ENCODE measurements at regions not wholly inside any gene's neighbourhood (a gene's known extent, or its start where the extent isn't known, plus 50 kb on each side); places are given as distances from the start of the nearest gene placed in this dataset.

DNA sequence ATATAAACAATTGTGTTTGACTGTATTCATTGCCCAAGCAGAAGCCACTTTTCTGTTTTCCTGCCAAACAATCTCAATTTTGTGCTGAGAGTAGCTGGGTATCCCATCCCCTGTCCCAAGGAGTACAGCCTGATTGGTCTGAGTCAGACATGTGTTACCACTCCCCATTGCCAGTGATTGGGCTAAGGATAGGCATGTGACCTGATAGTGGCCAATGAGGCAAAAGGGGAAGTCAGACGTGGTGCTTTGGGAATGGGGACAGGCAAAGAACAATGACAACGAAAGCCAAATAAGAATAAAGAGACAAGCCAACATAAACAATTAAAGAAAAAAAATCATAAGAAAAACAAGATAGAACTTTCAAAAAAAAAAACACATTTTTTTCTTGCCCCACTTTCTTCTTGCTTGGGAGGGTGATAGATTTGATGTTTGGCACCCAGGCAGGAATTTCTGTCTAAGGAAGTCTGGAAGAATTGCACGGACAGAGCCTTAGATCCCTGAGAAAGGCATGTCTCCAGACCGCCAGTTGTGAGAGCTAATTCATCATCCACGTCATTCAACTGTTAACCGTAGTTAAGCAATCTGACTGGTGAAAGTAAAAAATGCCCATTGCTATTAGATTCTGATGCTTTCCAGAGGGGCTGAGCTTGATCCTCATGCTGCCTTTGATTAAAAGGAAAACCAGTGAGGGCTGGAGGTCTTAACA, 626.6 kb upstream of the TMEM132C start:
- no peak for DNase-seq (ENCODE audit: low read depth in 4 of 4, low spot score in 2 of 4)

DNA sequence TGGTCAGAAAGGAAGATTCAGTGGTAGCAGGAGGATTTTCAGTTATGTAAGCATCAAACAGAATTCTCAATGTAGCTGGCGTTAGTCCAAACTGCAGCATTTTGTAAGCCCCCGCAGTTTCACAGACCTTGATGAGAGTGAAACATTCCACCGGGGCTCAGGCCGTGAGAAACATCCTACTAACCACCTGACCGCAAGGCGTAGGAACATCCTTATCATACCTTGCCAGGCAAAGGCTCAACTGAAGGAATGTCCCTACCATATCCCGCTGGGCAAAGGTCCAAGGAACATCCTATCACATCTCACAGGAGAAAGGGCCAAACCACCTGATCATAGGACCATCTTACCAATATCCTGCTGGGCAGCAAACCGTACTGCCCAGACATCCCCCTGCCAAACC, 624.8 kb upstream of the TMEM132C start:
- DNase-seq (ENCODE audit: low read depth in 4 of 4, low spot score in 2 of 4), result no peak

DNA sequence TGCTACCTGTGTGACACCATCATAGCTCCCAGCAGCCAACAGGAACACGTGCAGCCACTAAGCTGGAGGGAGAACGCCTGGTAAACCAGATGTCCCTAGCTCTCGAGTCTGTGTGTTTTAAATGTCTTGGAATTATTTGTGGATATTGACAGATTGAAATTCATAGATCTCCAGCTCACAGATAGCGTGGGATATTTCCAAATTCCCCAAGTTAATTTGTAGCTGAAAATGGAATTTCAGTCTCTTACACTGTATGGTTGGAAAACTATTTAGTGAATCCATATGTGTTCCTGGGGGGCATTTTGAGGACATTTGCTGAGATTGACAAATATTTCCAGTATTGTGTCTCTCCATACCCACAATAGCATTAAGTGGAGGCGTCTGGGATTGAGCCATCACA, 618.6 kb upstream of the TMEM132C start:
- DNase-seq (ENCODE audit: low read depth in 4 of 4, low spot score in 2 of 4), result no peak

DNA sequence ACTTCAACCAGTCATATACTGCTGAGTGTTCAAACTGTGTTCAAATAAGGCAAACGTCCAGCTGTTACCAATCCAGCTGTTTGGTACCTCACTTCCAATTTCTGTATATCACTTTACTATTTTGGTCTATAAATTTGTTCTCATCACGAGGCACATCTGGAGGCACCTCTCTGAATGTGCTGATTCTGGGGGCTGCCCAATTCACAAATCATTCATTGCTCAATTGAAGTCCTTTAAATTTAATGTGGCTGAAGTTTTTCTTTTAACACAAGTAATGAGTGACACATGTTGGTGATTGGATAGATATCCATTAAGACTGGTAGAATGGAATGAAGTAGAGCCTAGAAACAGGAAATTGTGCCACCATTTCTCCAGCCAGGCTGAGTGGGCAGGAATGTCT, 617.0 kb upstream of the TMEM132C start:
- no peak for DNase-seq (ENCODE audit: low read depth in 4 of 4, low spot score in 2 of 4)

DNA sequence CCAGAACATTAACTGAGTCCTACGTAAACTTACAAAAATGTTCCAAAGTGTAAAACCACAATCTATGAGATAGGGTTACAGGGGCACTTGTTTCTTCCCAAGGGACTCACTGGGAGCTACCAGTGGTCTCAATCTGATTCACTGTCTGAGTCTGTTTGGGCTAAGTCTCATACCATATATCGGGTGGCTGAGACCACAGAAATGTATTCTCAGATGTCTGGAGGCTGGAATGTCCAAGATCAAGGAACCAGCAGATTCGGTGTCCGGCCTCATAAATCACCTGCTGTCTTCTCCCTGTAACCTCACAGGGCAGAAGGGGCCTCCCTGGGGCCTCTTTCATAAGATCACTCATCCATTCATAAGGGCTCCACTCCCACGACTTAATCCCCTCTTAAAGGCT, 616.3 kb upstream of the TMEM132C start:
- DNase-seq (ENCODE audit: low read depth in 4 of 4, low spot score in 2 of 4), result no peak

DNA sequence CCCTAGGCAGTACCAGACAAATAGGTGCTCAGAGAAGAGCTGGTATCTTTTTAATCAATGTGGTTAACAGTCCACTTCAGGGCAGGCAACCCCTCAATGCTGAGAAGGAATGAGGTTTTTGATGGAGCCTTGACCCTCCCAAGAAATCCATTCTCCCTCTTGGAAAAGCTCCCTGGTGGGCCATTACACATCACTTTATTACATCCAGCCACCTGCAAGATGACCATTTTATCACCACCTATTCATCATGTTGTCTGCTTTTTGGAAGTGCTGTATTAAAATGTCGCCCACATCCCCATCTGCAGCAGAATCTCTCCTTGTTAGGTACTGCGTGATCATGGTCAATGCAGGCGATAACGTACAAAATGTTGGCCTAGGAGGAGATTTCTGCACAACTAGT, 614.7 kb upstream of the TMEM132C start:
- no peak for DNase-seq (ENCODE audit: low read depth in 4 of 4, low spot score in 2 of 4)

DNA sequence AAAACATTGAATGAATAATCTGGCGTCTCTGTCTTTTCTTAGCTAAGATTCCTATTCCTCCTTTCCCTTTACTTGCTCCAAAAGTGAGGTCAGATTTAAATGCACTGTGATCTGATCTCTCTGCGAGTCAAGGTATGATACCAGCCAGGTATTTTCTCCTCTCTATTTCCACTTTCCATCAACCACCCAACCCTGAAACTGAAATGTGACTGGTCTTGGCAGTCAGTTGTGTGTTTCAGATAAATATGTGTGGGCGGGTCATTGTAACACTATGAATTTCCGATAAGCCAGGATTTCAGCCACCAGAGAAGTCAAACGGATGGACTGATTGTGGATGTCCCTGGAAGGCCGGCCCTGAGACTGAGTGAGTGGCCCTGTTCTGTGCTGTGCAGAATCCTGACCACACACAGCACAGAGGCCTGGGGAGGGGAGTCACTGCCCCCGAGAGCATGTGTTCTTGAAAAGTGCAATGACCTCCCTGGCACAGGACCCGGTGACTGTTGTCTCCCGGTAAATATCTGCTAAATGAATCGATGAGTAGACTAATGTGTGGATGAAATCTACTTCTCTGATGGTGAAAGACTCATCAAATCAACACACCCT, 612.5 kb upstream of the TMEM132C start:
- DNase-seq (ENCODE audit: low read depth in 4 of 4, low spot score in 2 of 4), result no peak

DNA sequence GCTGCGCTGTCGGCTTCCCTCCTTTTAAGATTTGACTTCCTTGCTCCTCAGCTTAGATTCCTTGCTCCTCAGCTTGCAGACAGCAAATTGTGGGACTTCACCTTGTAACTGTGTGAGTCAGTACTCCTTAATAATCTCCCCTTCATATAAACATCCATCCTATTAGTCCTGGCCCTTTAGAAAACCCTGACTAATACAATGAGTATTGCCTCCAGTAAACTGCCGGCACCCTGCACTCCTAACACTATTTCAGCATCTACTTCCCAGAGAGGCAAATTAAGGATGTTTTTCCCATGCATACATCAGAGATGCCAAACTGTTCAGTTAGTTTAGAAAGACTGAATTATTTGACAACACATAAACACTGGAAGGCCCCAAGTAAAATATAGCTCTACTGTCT, 611.3 kb upstream of the TMEM132C start:
- no peak for DNase-seq (ENCODE audit: low read depth in 4 of 4, low spot score in 2 of 4)

DNA sequence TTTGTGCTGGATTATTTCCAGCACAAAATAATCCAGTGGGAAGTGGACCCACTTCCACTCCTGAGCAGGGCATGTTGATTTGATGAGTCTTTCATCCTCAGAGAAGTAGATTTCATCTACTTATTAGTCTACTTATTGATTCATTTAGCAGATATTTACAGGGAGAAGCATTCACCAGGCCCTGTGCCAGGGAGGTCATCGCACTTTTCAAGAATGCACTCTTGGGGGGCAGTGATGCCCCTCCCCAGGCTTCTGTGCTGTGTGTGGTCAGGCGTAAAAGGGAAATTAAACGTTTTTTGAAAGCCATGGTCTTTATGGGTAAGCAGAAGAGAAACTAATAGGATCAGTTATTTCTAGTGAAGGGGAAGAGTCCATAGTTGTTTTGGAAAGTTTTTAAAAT, 610.7 kb upstream of the TMEM132C start:
- no peak for DNase-seq (ENCODE audit: low read depth in 4 of 4, low spot score in 2 of 4)

DNA sequence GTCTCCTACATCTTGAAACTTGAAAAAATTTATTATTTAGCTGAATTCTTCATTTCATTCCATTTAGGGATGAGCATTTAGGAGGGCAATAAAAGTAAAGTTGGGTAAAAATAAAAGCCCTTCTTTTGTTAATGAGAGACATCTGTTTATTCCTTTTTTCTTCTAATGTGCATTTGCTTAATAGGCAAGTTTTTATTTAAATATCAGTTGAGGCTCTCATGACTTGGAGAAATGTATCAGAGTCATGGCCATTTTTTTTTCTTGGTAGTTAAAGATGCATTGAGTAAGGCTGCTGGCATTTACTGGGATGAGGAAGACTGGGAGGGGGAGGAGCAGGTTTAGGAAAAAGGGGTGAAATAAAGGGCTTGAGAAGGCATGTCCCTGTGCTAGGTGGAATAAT, 609.9 kb upstream of the TMEM132C start:
- DNase-seq (ENCODE audit: low read depth in 4 of 4, low spot score in 2 of 4), result no peak

DNA sequence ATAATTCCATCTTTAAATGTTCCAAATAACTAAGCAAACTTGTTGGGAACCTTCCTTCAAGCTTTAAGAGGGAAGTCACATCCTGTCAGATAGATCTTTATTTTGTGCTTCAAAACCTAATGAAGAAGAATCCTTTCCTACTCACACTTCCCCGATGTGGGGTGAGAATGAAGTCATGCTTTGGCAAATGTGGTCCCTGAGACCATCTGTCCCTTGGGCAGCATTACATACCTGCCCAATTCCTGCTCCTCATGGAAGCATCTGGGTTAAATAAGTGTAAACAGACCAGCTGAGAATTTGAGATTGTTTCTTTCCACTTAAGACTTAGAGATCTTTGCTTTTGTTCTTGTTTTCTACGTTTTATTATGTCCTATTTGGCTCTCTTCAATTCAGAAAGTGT, 606.0 kb upstream of the TMEM132C start:
- no peak for DNase-seq (ENCODE audit: low read depth in 4 of 4, low spot score in 2 of 4)

DNA sequence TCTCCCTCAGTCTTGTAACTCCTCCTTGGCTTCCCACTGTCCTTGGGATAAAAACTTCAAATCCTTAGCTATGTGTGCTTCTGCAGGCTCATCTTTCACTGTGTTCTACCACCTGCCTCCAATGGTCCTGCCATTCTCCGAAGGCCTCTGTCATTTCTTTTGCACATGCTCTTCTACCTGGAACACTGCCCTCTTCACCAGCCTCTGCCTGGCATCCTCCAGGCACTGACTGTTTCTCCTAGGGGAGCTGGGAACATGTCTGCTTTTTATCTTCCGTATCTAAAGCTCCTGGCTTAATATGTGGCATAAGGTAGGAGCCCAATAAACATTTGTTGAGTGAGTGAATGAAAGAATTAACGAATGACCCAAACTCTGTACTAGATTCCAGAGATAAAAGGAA, 603.3 kb upstream of the TMEM132C start:
- DNase-seq (ENCODE audit: low read depth in 4 of 4, low spot score in 2 of 4), result no peak

DNA sequence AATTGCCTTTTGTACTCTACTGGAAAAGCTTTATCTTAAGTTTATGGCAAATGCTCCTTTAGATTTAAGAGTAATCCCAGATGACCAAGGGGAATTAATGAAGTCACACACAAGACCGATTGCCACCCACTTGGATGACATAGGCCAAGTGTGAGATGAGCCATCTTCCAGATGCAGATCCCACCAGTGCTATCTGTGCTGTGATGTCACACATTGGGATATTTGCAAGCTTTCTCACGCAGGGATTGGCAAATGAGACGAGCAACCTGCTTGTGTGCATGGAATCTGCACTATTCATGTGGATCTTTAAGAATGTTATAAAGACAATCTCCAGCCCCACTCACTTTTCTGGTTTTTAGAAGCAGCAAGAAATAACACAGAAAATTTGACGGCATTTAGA, 602.1 kb upstream of the TMEM132C start:
- no peak for DNase-seq (ENCODE audit: low read depth in 4 of 4, low spot score in 2 of 4)

DNA sequence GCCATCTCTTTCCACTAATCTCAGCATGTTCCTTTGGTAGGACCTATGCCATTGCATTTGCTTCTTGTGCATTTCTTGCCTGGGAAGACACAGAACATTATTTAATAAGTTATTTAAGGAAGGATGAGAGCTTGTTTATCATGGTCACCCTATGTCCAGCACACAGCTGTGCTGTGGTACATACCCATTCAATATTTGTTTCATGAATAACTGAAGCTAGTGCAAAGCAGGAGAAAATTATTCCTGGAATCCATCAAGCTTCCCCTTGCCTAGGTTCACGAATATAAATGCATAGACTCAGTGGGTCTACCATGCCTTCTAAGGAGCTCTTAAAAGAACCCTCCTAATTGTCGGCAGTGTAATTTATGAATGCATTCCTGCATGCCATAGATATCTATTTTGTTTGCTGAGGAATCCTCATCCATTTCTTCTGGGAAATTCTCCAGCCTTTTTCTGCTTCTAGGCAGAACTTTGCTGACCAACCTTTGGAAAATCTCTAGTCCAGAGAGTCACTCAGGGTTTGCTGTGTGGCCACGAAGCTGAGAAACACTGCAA, 599.8 kb upstream of the TMEM132C start:
- DNase-seq (ENCODE audit: low read depth in 4 of 4, low spot score in 2 of 4), result no peak

DNA sequence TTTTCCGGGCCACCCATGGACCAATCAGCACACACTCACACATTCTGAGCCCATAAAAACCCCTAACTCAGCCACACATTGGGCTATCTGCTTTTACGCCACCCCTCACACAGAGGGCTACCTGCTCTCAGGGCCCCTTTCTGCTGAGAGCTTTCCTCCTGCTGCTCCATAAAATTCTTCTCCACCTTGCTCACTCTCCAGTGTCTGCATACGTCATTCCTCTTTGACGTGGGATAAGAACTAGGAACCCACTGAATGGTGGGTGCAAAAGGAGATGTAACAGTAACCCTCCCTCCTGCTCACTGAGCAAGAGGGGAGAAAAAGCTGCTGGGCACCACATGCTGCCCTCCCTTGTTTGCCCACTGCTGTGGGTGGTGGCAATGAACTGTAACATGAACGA, 596.7 kb upstream of the TMEM132C start:
- DNase-seq (ENCODE audit: low read depth in 4 of 4, low spot score in 2 of 4), result no peak

DNA sequence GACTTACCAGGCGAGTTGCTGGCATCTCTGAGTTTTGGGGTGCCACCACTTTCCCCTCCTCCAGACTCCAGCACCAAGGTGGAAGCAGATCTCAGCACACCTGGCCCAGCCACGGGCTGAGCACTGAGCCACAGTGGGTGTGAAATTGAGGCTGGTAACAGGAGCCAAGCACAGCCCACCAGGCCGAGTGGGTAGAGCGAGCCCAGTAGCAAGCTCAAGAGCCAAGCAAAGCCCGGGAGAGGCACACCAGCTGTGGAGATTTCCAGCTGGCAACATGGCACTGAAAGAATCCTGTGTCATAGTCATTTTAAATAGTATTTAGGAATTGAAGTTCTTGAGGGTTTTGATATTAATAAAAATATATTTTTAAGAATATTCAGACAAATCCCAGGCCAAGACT, 596.2 kb upstream of the TMEM132C start:
- no peak for DNase-seq (ENCODE audit: low read depth in 4 of 4, low spot score in 2 of 4)

DNA sequence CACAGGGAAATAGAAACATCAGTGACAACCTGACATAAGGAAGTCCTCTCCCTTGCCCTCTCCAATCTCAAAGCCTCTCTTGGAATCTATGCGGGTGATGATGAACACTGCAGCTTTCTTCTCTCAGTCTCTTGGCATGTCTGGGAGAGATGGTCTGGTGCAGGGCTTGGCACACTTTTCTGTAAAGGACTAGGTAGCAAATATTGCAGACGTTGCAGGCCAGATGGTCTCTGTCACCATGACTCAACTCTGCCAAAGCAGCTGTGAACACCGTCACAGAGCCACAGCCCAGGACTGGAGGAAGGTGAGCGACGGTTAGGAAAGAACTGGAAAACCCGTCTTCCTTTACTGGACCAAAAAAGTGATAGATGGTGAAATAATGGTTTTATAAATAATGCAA, 591.0 kb upstream of the TMEM132C start:
- no peak for DNase-seq (ENCODE audit: low read depth in 4 of 4, low spot score in 2 of 4)

DNA sequence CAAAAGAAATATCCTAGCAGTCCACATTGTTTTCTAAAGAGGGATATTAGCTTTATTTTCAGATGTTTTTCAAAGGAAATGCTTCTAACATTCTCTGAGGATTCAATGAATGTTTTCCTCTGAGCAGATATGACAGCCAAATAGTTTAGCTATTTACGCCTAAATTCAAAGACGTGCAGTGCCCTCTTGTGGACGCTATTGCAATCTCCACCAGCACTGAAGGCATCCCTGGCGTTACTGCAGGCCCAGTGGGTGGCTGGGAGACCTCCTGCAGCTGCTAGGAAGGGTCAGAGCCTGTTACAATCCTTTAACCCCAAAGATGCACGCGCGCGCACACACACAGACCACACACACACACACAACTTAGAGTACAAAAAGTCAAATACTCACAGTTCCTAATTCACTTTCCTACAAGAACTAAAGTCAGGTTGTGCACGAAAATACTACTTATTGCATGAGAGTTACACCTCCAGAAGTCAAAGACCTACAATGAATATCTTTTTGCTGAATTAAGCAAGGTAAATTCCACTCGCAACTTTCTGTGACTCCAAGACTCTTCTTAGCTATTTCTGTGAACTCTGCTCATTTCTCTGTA, 589.3 kb upstream of the TMEM132C start:
- peak; percentile 25 to 77 (median 32) for DNase-seq (ENCODE audit: low read depth in 4 of 4, low spot score in 2 of 4)

DNA sequence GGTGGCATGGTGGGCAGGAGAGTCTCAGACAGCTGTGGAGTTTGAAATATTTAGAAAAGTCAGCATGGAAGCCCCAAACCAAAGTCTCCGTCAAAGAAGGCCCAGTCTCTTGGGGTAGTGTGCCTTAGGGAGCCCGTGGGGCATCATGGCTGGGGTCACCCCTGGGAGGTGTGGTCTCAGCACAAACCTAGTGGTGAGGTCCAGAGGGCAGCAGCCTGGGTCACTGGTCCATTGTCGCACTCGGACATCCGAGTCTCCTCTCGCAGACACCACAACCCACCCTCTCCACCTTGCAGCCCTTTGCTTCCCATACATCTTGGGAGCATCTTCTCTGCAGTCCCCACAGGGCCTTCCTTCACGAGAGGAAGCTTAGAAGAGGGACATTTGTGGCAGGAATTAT, 588.0 kb upstream of the TMEM132C start:
- DNase-seq (ENCODE audit: low read depth in 4 of 4, low spot score in 2 of 4), result no peak

DNA sequence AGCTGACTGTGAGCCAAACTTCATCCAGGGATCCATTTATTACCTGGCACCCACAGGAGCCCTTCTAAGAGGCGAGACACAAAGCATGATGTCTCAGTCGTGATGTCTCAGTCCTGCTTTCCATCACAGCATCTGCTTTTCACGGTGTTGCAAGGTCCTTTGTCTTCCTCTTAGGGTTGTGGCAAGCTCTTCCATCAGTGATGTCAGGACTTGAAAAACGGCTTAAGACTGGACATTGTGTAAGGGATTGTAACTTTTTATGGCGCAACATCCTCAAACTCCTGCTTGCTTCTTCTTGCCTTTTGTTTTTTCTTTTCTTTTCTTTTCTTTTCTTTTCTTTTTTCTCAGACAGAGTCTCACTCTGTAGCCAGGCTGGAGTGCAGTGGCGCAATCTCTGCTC, 586.5 kb upstream of the TMEM132C start:
- DNase-seq (ENCODE audit: low read depth in 4 of 4, low spot score in 2 of 4), result no peak

DNA sequence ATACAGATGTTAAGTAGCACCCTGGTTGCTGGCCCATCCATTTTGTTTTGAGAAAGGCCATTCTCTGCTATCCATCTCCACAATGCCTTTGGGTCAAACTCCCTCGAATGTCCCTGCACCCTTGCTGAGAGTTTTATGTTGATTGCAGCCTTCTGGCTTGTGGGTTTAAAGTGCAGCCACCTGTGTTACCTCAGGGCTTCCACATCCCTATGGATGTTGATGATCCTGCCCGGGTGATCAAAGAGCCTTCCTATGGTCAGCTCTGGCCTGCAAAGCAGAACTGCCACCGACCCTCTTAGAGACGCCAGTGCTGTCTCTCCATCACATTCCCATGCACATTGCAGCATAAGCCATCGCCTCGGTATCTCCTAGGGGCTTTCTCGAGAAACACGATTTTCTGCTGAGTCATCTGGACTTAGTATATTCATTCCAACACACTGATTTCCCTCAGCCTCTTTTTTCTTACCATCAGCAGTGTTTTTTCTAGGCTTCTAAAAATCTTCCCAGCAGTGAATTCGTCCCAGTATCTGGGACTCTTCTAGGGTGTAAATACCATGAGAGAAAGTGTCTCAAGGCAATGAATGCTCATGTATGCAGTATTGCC, 585.7 kb upstream of the TMEM132C start:
- DNase-seq (ENCODE audit: low read depth in 4 of 4, low spot score in 2 of 4), result no peak

DNA sequence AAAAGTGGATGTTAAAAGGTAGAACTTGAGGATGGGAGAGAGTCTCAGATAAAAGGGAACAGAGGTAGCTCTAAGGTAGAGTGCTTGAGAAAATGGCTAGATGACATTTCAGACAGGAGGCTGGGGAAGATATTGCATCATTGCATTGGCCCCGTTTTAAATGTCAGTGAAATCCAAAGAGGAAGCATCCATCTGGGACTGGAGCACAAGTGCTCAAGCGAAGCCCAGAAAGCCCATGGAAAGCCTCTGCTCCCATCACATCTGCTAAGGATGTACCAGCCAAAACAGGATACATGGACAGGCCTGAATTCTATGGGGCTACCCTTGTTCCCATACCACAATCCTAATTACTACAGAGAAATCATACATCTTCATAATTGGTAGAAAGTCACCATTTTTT, 581.5 kb upstream of the TMEM132C start:
- DNase-seq (ENCODE audit: low read depth in 4 of 4, low spot score in 2 of 4), result no peak

Measured in left renal cortex interstitium (tissue), 4 donors.